Neural cell (in vitro differentiated cells): ENCODE measurements at regions not wholly inside any gene's neighbourhood (a gene's known extent, or its start where the extent isn't known, plus 50 kb on each side); places are given as distances from the start of the nearest gene placed in this dataset.

Experiments used
- H2AFZ ChIP-seq: fragments of 200-600, 300-800 bp; sonication (generic), shearing (Covaris generic); 2 replicates; pipeline ENCODE4 v1.6.0; 2014; ENCODE audit warnings: low read depth, mild to moderate bottlenecking, antibody characterized with exemption, low read length, moderate library complexity
- H3F3A ChIP-seq: fragments of 200-600 bp; shearing (Covaris generic); 2 replicates; pipeline ENCODE4 v1.6.1; 2016; ENCODE audit warnings: mild to moderate bottlenecking, moderate library complexity, mixed read lengths, antibody characterized with exemption, low read length; ENCODE audit not compliant: insufficient read depth, poor library complexity, severe bottlenecking
- H3K27ac ChIP-seq: fragments of 200-600, 300-800 bp; sonication (generic), shearing (Covaris generic); 2 replicates; pipeline ENCODE4 v1.5.1; 2014; ENCODE audit warnings: mild to moderate bottlenecking, low read length, moderate library complexity
- H3K27me3 ChIP-seq: fragments of 300-800, 200-600 bp; sonication (generic), shearing (Covaris generic); 2 replicates; pipeline ENCODE4 v1.6.0; 2014; ENCODE audit warnings: mild to moderate bottlenecking, low read depth, low read length, moderate library complexity; ENCODE audit not compliant: insufficient read depth
- H3K36me3 ChIP-seq: fragments of 300-800, 200-600 bp; sonication (generic), shearing (Covaris generic); 2 replicates; pipeline ENCODE4 v1.5.1; 2014; ENCODE audit warnings: mild to moderate bottlenecking, antibody characterized with exemption, low read length, moderate library complexity; ENCODE audit not compliant: insufficient read depth
- H3K4me2 ChIP-seq: fragments of 300-800, 200-600 bp; sonication (generic), shearing (Covaris generic); 2 replicates; pipeline ENCODE4 v1.6.0; 2014; ENCODE audit warnings: mild to moderate bottlenecking, low read length
- H3K4me3 ChIP-seq: fragments of 300-800, 200-600 bp; sonication (generic), shearing (Covaris generic); 2 replicates; pipeline ENCODE4 v1.5.1; 2014; ENCODE audit warnings: mild to moderate bottlenecking, low read length, moderate library complexity
- H3K79me2 ChIP-seq: fragments of 200-600 bp; shearing (Covaris generic); replicated peaks from 2 replicates; pipeline ENCODE4 v1.6.0; 2014; ENCODE audit warnings: mild to moderate bottlenecking, low read length, moderate library complexity; ENCODE audit not compliant: insufficient read depth
- H3K9ac ChIP-seq: fragments of 300-800, 200-600 bp; sonication (generic), shearing (Covaris generic); 2 replicates; pipeline ENCODE4 v1.6.1; 2016; ENCODE audit warnings: mild to moderate bottlenecking, low read length, mixed read lengths
- H3K9me2 ChIP-seq: fragments of 200-600 bp; shearing (Covaris generic); 2 replicates; pipeline ENCODE4 v1.6.1; 2016; ENCODE audit warnings: mild to moderate bottlenecking, low read length, mixed read lengths; ENCODE audit not compliant: insufficient read depth
- H3K9me3 ChIP-seq: fragments of 200-600, 300-800 bp; sonication (generic), shearing (Covaris generic); 2 replicates; pipeline ENCODE4 v1.6.1; 2016; ENCODE audit warnings: mild to moderate bottlenecking, mixed run types, low read length, moderate library complexity, mixed read lengths
- H4K20me1 ChIP-seq: fragments of 200-600 bp; shearing (Covaris generic); 2 replicates; pipeline ENCODE4 v1.6.1; 2016; ENCODE audit warnings: mild to moderate bottlenecking, mixed run types; ENCODE audit not compliant: insufficient read depth
- EP300 ChIP-seq: fragments of 450-650 bp; conservative IDR thresholded peaks from 2 replicates; pipeline ENCODE4 v1.6.1; 2014; ENCODE audit warnings: antibody characterized with exemption, mild to moderate bottlenecking, moderate library complexity; ENCODE audit not compliant: poor library complexity, severe bottlenecking
- EZH2 ChIP-seq: fragments of 200-600, 300-800 bp; shearing (Covaris generic), sonication (generic); IDR thresholded peaks from 2 replicates; pipeline ENCODE4 v1.6.1; 2014; ENCODE audit warnings: antibody characterized with exemption, low read length, borderline replicate concordance, mild to moderate bottlenecking; ENCODE audit not compliant: insufficient read depth, poor library complexity, severe bottlenecking
- MXI1 ChIP-seq: fragments of 450-650 bp; conservative IDR thresholded peaks from 2 replicates; pipeline ENCODE4 v1.6.1; 2014; ENCODE audit warnings: antibody characterized with exemption, mild to moderate bottlenecking; ENCODE audit not compliant: poor library complexity, severe bottlenecking
- POLR2AphosphoS5 ChIP-seq: IDR thresholded peaks from 2 replicates; pipeline ENCODE4 v1.6.1; 2012
- RAD21 ChIP-seq: fragments of 450-650 bp; conservative IDR thresholded peaks from 2 replicates; pipeline ENCODE4 v1.6.1; 2014; ENCODE audit warnings: antibody characterized with exemption, mild to moderate bottlenecking, moderate library complexity
- SMC3 ChIP-seq: fragments of 450-650 bp; conservative IDR thresholded peaks from 2 replicates; pipeline ENCODE4 v1.6.1; 2014; ENCODE audit warnings: antibody characterized with exemption, mild to moderate bottlenecking, moderate library complexity; ENCODE audit not compliant: poor library complexity
- TAF1 ChIP-seq: IDR thresholded peaks from 2 replicates; pipeline ENCODE4 v1.6.1; 2012; ENCODE audit warnings: low read depth
- TF ChIP-seq, protein P1 (sequence below): fragments of 450-650 bp; IDR thresholded peaks from 2 replicates; pipeline ENCODE4 v1.5.1; 2014; ENCODE audit warnings: antibody characterized with exemption, mild to moderate bottlenecking, moderate library complexity; ENCODE audit not compliant: poor library complexity, severe bottlenecking
- TF ChIP-seq, protein P2 (sequence below): IDR thresholded peaks from 2 replicates; pipeline ENCODE4 v1.6.1; 2012; ENCODE audit warnings: borderline replicate concordance

DNA sequence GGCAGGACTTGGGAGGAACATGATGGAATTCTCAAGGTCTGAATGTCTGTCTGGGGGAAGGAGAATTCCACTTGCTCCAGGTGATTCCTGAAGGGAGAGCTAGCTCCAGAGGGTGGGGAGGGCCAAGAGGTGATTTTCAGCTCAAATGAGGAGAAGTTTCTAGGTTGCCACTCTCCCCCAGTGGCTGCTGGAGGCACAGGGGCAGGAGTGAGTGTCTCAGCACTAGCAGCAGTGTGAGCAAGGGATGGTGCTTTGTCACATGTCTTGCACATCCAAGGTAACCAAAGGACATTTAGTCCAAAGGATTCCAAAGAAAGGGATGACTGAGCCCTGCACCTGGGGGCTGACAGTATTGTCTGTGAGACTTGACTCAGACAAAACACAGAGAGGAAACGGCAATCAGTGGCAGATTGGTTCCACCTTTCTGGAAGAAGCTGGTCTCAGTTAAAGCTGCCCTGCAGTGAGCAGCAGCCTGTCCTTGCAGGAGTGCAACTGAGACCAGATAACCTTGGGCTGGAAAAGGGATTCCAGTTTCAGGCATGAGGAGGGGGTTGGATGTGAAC lies 51.2 kb upstream of the PCBD1 start:
- Histone ChIP-seq H2AFZ (no peak overlapping the region), H4K20me1 (no peaks in the 10 kb centered on the region), H3K79me2 (no peaks in the 10 kb centered on the region), H3K9me2 (no peaks in the 10 kb centered on the region), H3K36me3 (no peaks in the 10 kb centered on the region), H3K9ac (no peak overlapping the region), H3K27ac (no peak overlapping the region), H3F3A (no peaks in the 10 kb centered on the region), H3K4me3 (no peak overlapping the region), H3K27me3 (no peaks in the 10 kb centered on the region), H3K9me3 (no peaks in the 10 kb centered on the region), H3K4me2 (no peak overlapping the region)
- no peak for TF ChIP-seq POLR2AphosphoS5
- TF ChIP-seq, protein P1, sequence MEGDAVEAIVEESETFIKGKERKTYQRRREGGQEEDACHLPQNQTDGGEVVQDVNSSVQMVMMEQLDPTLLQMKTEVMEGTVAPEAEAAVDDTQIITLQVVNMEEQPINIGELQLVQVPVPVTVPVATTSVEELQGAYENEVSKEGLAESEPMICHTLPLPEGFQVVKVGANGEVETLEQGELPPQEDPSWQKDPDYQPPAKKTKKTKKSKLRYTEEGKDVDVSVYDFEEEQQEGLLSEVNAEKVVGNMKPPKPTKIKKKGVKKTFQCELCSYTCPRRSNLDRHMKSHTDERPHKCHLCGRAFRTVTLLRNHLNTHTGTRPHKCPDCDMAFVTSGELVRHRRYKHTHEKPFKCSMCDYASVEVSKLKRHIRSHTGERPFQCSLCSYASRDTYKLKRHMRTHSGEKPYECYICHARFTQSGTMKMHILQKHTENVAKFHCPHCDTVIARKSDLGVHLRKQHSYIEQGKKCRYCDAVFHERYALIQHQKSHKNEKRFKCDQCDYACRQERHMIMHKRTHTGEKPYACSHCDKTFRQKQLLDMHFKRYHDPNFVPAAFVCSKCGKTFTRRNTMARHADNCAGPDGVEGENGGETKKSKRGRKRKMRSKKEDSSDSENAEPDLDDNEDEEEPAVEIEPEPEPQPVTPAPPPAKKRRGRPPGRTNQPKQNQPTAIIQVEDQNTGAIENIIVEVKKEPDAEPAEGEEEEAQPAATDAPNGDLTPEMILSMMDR = no peak
- TF ChIP-seq EP300 = no peak
- TF ChIP-seq EZH2 = no peak
- TF ChIP-seq, protein P2, sequence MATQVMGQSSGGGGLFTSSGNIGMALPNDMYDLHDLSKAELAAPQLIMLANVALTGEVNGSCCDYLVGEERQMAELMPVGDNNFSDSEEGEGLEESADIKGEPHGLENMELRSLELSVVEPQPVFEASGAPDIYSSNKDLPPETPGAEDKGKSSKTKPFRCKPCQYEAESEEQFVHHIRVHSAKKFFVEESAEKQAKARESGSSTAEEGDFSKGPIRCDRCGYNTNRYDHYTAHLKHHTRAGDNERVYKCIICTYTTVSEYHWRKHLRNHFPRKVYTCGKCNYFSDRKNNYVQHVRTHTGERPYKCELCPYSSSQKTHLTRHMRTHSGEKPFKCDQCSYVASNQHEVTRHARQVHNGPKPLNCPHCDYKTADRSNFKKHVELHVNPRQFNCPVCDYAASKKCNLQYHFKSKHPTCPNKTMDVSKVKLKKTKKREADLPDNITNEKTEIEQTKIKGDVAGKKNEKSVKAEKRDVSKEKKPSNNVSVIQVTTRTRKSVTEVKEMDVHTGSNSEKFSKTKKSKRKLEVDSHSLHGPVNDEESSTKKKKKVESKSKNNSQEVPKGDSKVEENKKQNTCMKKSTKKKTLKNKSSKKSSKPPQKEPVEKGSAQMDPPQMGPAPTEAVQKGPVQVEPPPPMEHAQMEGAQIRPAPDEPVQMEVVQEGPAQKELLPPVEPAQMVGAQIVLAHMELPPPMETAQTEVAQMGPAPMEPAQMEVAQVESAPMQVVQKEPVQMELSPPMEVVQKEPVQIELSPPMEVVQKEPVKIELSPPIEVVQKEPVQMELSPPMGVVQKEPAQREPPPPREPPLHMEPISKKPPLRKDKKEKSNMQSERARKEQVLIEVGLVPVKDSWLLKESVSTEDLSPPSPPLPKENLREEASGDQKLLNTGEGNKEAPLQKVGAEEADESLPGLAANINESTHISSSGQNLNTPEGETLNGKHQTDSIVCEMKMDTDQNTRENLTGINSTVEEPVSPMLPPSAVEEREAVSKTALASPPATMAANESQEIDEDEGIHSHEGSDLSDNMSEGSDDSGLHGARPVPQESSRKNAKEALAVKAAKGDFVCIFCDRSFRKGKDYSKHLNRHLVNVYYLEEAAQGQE = no peak
- no peak for TF ChIP-seq TAF1
- no peak for TF ChIP-seq SMC3
- no peak for TF ChIP-seq MXI1
- no peak for TF ChIP-seq RAD21

DNA sequence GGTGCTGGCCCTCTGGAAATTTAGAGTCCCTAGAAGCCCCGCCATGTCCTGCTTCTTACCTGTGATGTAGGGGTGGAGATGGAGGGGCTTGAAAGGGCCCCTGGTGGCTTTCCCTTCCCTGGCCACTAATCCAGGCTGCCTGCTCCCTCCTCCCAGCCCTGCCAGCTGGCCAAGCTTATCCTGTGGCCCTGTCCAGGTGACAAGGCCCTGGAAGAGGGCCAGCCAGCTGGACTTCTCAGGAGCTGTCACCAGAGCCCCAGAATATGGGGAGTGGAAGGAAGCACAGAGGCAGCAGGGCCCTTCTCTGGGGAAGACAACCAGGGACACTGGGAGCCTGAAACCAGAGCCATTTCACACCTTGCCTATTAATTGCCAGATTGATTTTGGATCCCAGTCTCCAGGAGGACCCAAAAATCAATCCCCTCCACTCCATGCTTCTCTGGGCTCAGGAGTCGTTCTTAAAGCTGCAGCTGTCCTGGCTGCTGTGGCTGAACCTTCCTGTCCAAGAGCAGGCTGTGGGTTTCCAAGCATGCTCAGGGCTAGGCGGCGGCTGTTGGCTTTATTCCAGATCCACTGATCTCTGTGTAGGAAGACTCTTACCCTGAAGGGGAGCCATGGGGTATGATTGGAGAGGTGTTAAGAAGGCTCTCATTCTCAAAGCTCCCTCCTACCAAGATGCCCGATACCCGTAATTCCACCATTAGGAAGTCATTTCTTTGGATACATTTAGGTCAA lies 52.6 kb upstream of the PCBD1 start:
- Histone ChIP-seq H3K9me2 (no peaks in the 10 kb centered on the region), H3F3A (no peaks in the 10 kb centered on the region), H4K20me1 (no peaks in the 10 kb centered on the region), H2AFZ (no peak overlapping the region), H3K4me2 (no peak overlapping the region), H3K79me2 (no peaks in the 10 kb centered on the region), H3K4me3 (no peak overlapping the region), H3K27me3 (no peaks in the 10 kb centered on the region), H3K9me3 (no peaks in the 10 kb centered on the region), H3K36me3 (no peaks in the 10 kb centered on the region), H3K27ac (no peak overlapping the region), H3K9ac (no peak overlapping the region)
- TF ChIP-seq EZH2 = no peak
- TF ChIP-seq, protein P1 = no peak
- TF ChIP-seq MXI1 = no peak
- TF ChIP-seq EP300 = no peak
- TF ChIP-seq RAD21 = no peak
- no peak for TF ChIP-seq TAF1
- TF ChIP-seq POLR2AphosphoS5 = no peak
- TF ChIP-seq SMC3 = no peak
- TF ChIP-seq, protein P2 = no peak
